Right atrium auricular region (tissue), 2 donors: ENCODE measurements at regions not wholly inside any gene's neighbourhood (a gene's known extent, or its start where the extent isn't known, plus 50 kb on each side); places are given as distances from the start of the nearest gene placed in this dataset.

Source experiments
- DNase-seq: peaks from one replicate; pipeline ENCODE4 v3.0.0-alpha.2; 2019; ENCODE audit warnings: low spot score
- H3K27ac ChIP-seq, 2 donors: fragments of 200-600 bp; sonication (generic); 1 replicate in 1 of 2; 2 replicates in 1 of 2; pipeline ENCODE4 v1.5.1; 2016 to 2019
- H3K27me3 ChIP-seq, 2 donors: fragments of 200-600 bp; sonication (generic); one replicate each; pipeline versions ENCODE4 v1.5.1 to v1.6.0; 2017 to 2019
- H3K36me3 ChIP-seq: fragments of 200-600 bp; sonication (generic); one replicate; pipeline ENCODE4 v1.5.1; 2016
- H3K4me1 ChIP-seq, 2 donors: fragments of 200-600 bp; sonication (generic); one replicate each; pipeline versions ENCODE4 v1.5.1 to v1.6.0; 2017 to 2019
- H3K4me3 ChIP-seq, 2 donors: fragments of 200-600 bp; sonication (generic); 1 replicate in 1 of 2; 2 replicates in 1 of 2; pipeline ENCODE4 v1.5.1; 2017 to 2019; ENCODE audit warnings: mild to moderate bottlenecking in 1 of 2, moderate library complexity in 1 of 2
- H3K9me3 ChIP-seq, 2 donors: fragments of 200-600 bp; sonication (generic); one replicate each; pipeline ENCODE4 v1.5.1; 2019
- TF ChIP-seq, protein P1 (sequence below), 2 donors: fragments of 200-600 bp; sonication (generic); IDR thresholded peaks; one replicate each; pipeline ENCODE4 v1.5.1; 2019; ENCODE audit warnings: antibody characterized with exemption in 2 of 2

- Histone ChIP-seq H3K4me3 (no peak overlapping the region), H3K9me3 (no peaks in the 10 kb centered on the region), H3K4me1 (peaks cover 0 to 13% of the 10 kb centered on the region in 2 donors), H3K27ac (no peak overlapping the region), H3K27me3 (no peaks in the 10 kb centered on the region), H3K36me3 (no peaks in the 10 kb centered on the region)
- no peak for DNase-seq
- TF ChIP-seq, protein P1, sequence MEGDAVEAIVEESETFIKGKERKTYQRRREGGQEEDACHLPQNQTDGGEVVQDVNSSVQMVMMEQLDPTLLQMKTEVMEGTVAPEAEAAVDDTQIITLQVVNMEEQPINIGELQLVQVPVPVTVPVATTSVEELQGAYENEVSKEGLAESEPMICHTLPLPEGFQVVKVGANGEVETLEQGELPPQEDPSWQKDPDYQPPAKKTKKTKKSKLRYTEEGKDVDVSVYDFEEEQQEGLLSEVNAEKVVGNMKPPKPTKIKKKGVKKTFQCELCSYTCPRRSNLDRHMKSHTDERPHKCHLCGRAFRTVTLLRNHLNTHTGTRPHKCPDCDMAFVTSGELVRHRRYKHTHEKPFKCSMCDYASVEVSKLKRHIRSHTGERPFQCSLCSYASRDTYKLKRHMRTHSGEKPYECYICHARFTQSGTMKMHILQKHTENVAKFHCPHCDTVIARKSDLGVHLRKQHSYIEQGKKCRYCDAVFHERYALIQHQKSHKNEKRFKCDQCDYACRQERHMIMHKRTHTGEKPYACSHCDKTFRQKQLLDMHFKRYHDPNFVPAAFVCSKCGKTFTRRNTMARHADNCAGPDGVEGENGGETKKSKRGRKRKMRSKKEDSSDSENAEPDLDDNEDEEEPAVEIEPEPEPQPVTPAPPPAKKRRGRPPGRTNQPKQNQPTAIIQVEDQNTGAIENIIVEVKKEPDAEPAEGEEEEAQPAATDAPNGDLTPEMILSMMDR (IDR thresholded peaks at IDR 0.05) = no peak
Observed at GRCh38 chr9:134500931-134501760, 140.5 kb upstream of the COL5A1 start.

DNA sequence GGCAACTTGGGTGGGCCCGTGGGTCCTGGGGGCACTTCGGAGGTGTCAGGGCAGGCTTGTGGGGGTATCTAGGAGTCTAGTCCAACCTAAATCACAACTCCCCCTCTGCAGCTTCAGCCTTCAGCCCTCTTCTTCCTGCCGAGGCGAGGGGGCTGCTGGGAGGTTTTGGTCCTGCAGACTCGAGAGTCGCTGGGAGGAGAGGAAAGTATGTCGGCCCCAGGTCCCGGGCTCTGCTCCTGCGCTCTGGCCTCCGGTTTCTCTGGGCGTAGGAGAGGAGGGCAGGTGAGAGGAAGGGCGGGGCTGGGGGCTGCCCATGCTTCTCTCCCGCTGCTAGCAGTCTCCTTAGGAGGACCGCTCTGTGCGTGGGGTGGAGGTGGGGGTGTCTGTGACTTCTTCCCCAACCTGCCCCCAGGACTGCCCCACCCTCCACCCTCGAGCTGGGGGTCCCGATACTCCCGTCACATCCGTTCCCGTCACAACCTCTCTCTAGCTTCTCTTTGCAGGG lies 139.8 kb upstream of the COL5A1 start:
- H3K27ac ChIP-seq = no peak overlapping the region
- no peaks in the 10 kb centered on the region for H3K9me3 ChIP-seq
- no peaks in the 10 kb centered on the region for H3K27me3 ChIP-seq
- no peak overlapping the region for H3K4me3 ChIP-seq
- TF ChIP-seq, protein P1 (IDR thresholded peaks at IDR 0.05) = no peak
- peaks cover 0 to 13% of the 10 kb centered on the region in 2 donors for H3K4me1 ChIP-seq
- no peak for DNase-seq
- H3K36me3 ChIP-seq = no peaks in the 10 kb centered on the region

- peaks cover 0 to 13% of the 10 kb centered on the region in 2 donors for H3K4me1 ChIP-seq
- H3K36me3 ChIP-seq = no peaks in the 10 kb centered on the region
- no peak overlapping the region for H3K27ac ChIP-seq
- H3K9me3 ChIP-seq = no peaks in the 10 kb centered on the region
- TF ChIP-seq, protein P1 (IDR thresholded peaks at IDR 0.05) = no peak
- H3K27me3 ChIP-seq = no peaks in the 10 kb centered on the region
- no peak overlapping the region for H3K4me3 ChIP-seq
- DNase-seq = no peak
Observed at GRCh38 chr9:134502266-134502791, 139.3 kb upstream of the COL5A1 start.

- TF ChIP-seq, protein P1 (IDR thresholded peaks at IDR 0.05) = no peak
- H3K27me3 ChIP-seq = no peaks in the 10 kb centered on the region
Observed at GRCh38 chr9:134502809-134503211, 138.8 kb upstream of the COL5A1 start.

DNA sequence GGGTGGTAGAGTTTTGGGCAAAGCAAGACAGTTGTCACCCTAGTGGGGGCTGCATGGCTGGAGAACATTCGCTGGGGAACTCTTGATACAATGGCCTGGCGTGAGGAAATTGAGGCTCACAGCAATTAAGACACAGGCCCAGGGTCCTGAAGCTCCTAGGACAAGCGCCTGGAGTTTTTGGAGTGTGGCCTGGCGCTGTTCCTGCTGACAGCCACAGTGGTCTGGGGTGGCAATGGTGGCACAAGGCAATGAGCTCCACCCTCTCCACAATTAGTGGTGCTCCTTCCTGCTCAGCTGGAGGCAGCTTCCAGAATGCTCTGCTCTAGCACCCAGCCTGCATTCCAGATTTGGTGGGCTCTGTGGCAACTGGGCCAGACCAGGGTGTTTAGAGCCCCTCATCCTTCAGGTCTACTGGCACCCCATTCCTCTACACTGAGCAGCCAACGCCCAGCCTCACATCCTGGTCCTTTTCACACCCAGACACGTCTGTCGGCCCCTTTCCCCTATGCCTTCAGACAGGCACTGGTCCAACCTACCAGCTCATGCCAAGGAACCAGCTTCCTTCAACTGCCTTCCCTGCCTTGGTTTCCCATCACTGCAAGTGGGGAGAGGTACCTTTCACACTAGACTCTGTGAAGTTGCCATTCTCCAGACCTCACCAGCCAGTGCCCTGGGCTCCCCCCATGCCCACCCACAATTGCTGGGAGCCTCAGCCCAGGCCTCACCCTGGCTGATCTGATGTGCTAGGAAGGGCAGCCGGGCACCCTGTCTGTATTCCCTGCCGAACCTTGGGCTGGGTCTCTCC lies 138.1 kb upstream of the COL5A1 start:
- Histone ChIP-seq H3K27me3 (no peaks in the 10 kb centered on the region), H3K9me3 (no peaks in the 10 kb centered on the region), H3K4me1 (peaks cover 0 to 13% of the 10 kb centered on the region in 2 donors), H3K4me3 (no peak overlapping the region), H3K27ac (no peak overlapping the region), H3K36me3 (no peaks in the 10 kb centered on the region)
- TF ChIP-seq, protein P1 (IDR thresholded peaks at IDR 0.05) = no peak
- DNase-seq = no peak

More at GRCh38 chr9:134502809-134503211, 138.8 kb upstream of the COL5A1 start:
- Histone ChIP-seq H3K36me3 (no peaks in the 10 kb centered on the region), H3K4me3 (no peak overlapping the region), H3K9me3 (no peaks in the 10 kb centered on the region), H3K27ac (no peak overlapping the region), H3K4me1 (peaks cover 0 to 13% of the 10 kb centered on the region in 2 donors)
- DNase-seq = peak; percentile 83
